ENCODE measurements at regions not wholly inside any gene's neighbourhood (a gene's known extent, or its start where the extent isn't known, plus 50 kb on each side); places are given as distances from the start of the nearest gene placed in this dataset.

GRCh38 chr5:54653956-54654614, 136.5 kb downstream of the SNX18 start:
- no peak for TF ChIP-seq CTCF (IDR thresholded peaks at IDR 0.05; ENCODE audit: low read depth, low read length)
- TF ChIP-seq EZH2phosphoT487 (IDR thresholded peaks at IDR 0.05; ENCODE audit: low read depth), result no peak

All from OCI-LY3 (cell line).